ENCODE measurements at regions not wholly inside any gene's neighbourhood (a gene's known extent, or its start where the extent isn't known, plus 50 kb on each side); places are given as distances from the start of the nearest gene placed in this dataset.

- FAIRE-seq (no peak), DNase-seq (ENCODE audit: insufficient read length) (no peak)
- TF ChIP-seq TAF1 (IDR thresholded peaks at IDR 0.05; ENCODE audit: borderline replicate concordance, low read depth, low read length): no peak
- no peak for TF ChIP-seq POLR2A (IDR thresholded peaks at IDR 0.05; ENCODE audit: low read depth, low read length)
- no peak for TF ChIP-seq POLR2AphosphoS5 (IDR thresholded peaks at IDR 0.05; ENCODE audit: low read depth, low read length)
Measured at GRCh38 chr2:62277688-62278087, 81.8 kb downstream of the B3GNT2 start.
